ENCODE measurements at regions not wholly inside any gene's neighbourhood (a gene's known extent, or its start where the extent isn't known, plus 50 kb on each side); places are given as distances from the start of the nearest gene placed in this dataset.

GRCh38 chr2:209238765-209239584 is 184.9 kb upstream of the MAP2 start:
- H3K27me3 ChIP-seq (ENCODE audit: control insufficient read depth, insufficient read depth, low read length), result no peaks in the 10 kb centered on the region
- H3K4me2 ChIP-seq (ENCODE audit: extremely low read depth, insufficient read depth, low read length), result no peak overlapping the region
- no peaks in the 10 kb centered on the region for H4K20me1 ChIP-seq (ENCODE audit: control insufficient read depth, extremely low read depth, insufficient read depth, low read length)
- no peak for DNase-seq (ENCODE audit: low read depth in 2 of 2)
- H3K9ac ChIP-seq (ENCODE audit: insufficient read depth, low read length), result no peak overlapping the region
- no peak for TF ChIP-seq EZH2 (IDR thresholded peaks at IDR 0.05; ENCODE audit: low read length, missing control alignments)
- TF ChIP-seq CTCF (conservative IDR thresholded peaks at IDR 0.05 in 1 of 2, IDR thresholded peaks at IDR 0.05 in 1 of 2; ENCODE audit: low read depth in 1 of 2, low read length in 2 of 2), result no peak
- no peak overlapping the region for H3K4me3 ChIP-seq (replicated peaks in 1 of 4; ENCODE audit: control extremely low read depth in 1 of 4, insufficient read depth in 1 of 4, low read depth in 3 of 4, low read length in 4 of 4)
- H3K4me1 ChIP-seq (ENCODE audit: control insufficient read depth, extremely low read depth, insufficient read depth, low read length), result no peaks in the 10 kb centered on the region
- no peak overlapping the region for H3K27ac ChIP-seq (ENCODE audit: insufficient read depth, low read length)
- no peaks in the 10 kb centered on the region for H3K9me3 ChIP-seq (ENCODE audit: control insufficient read depth, insufficient read depth, low read depth, low read length)
- H3K79me2 ChIP-seq (ENCODE audit: control insufficient read depth, insufficient read depth, low read length), result no peaks in the 10 kb centered on the region
- H3K36me3 ChIP-seq (ENCODE audit: control insufficient read depth, insufficient read depth, low read length), result no peaks in the 10 kb centered on the region
- H2AFZ ChIP-seq (ENCODE audit: low read length), result no peak overlapping the region

DNA sequence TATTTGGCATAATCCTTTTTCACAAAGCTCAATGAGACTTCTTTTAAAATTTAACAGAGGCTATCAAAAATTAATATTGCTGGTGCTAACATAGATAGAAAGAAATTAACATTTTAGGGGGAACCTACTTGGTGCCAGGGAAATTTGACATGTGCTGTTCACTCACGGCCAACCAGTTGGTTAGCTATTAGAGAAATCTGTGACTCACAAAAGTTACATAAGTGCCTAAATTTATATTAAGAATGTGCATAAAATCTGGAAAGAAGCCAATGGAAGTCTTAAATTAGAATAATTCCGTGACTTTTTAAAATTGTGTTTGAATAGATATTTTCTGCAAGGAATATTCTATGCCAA is 184.3 kb upstream of the MAP2 start:
- no peaks in the 10 kb centered on the region for H3K4me1 ChIP-seq (ENCODE audit: control insufficient read depth, extremely low read depth, insufficient read depth, low read length)
- no peaks in the 10 kb centered on the region for H4K20me1 ChIP-seq (ENCODE audit: control insufficient read depth, extremely low read depth, insufficient read depth, low read length)
- no peaks in the 10 kb centered on the region for H3K9me3 ChIP-seq (ENCODE audit: control insufficient read depth, insufficient read depth, low read depth, low read length)
- no peak overlapping the region for H3K9ac ChIP-seq (ENCODE audit: insufficient read depth, low read length)
- no peak for TF ChIP-seq CTCF (conservative IDR thresholded peaks at IDR 0.05 in 1 of 2, IDR thresholded peaks at IDR 0.05 in 1 of 2; ENCODE audit: low read depth in 1 of 2, low read length in 2 of 2)
- TF ChIP-seq EZH2 (IDR thresholded peaks at IDR 0.05; ENCODE audit: low read length, missing control alignments), result no peak
- no peak overlapping the region for H3K27ac ChIP-seq (ENCODE audit: insufficient read depth, low read length)
- no peaks in the 10 kb centered on the region for H3K27me3 ChIP-seq (ENCODE audit: control insufficient read depth, insufficient read depth, low read length)
- no peak overlapping the region for H3K4me2 ChIP-seq (ENCODE audit: extremely low read depth, insufficient read depth, low read length)
- no peaks in the 10 kb centered on the region for H3K36me3 ChIP-seq (ENCODE audit: control insufficient read depth, insufficient read depth, low read length)
- H2AFZ ChIP-seq (ENCODE audit: low read length), result no peak overlapping the region
- no peak overlapping the region for H3K4me3 ChIP-seq (replicated peaks in 1 of 4; ENCODE audit: control extremely low read depth in 1 of 4, insufficient read depth in 1 of 4, low read depth in 3 of 4, low read length in 4 of 4)
- DNase-seq (ENCODE audit: low read depth in 2 of 2), result no peak
- H3K79me2 ChIP-seq (ENCODE audit: control insufficient read depth, insufficient read depth, low read length), result no peaks in the 10 kb centered on the region

DNA sequence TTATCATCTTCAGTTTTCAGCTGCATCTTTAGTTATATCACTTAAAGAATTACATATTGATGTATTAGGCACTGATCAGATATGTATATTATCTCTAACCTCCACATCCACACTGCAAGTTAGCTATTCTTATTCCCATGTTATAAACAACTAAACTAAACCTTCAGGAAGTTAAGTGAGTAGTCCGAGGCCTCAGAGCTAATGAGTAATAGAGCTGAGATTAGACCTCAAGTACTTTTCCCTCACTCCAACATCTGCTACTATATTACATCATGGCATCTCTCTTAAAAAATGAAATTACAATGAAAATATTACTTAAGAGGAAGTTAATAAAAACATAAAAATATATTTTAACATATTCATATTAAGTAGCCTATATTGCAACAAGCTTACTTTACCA is 183.6 kb upstream of the MAP2 start:
- no peak for DNase-seq (ENCODE audit: low read depth in 2 of 2)
- no peaks in the 10 kb centered on the region for H3K36me3 ChIP-seq (ENCODE audit: control insufficient read depth, insufficient read depth, low read length)
- H3K79me2 ChIP-seq (ENCODE audit: control insufficient read depth, insufficient read depth, low read length), result no peaks in the 10 kb centered on the region
- H3K4me3 ChIP-seq (replicated peaks in 1 of 4; ENCODE audit: control extremely low read depth in 1 of 4, insufficient read depth in 1 of 4, low read depth in 3 of 4, low read length in 4 of 4), result no peak overlapping the region
- no peaks in the 10 kb centered on the region for H3K27me3 ChIP-seq (ENCODE audit: control insufficient read depth, insufficient read depth, low read length)
- H3K4me1 ChIP-seq (ENCODE audit: control insufficient read depth, extremely low read depth, insufficient read depth, low read length), result no peaks in the 10 kb centered on the region
- no peaks in the 10 kb centered on the region for H4K20me1 ChIP-seq (ENCODE audit: control insufficient read depth, extremely low read depth, insufficient read depth, low read length)
- no peak overlapping the region for H3K9ac ChIP-seq (ENCODE audit: insufficient read depth, low read length)
- H3K9me3 ChIP-seq (ENCODE audit: control insufficient read depth, insufficient read depth, low read depth, low read length), result no peaks in the 10 kb centered on the region
- H3K4me2 ChIP-seq (ENCODE audit: extremely low read depth, insufficient read depth, low read length), result no peak overlapping the region
- TF ChIP-seq CTCF (conservative IDR thresholded peaks at IDR 0.05 in 1 of 2, IDR thresholded peaks at IDR 0.05 in 1 of 2; ENCODE audit: low read depth in 1 of 2, low read length in 2 of 2) (no peak), EZH2 (IDR thresholded peaks at IDR 0.05; ENCODE audit: low read length, missing control alignments) (no peak)
- H2AFZ ChIP-seq (ENCODE audit: low read length), result no peak overlapping the region
- no peak overlapping the region for H3K27ac ChIP-seq (ENCODE audit: insufficient read depth, low read length)
